ENCODE measurements at regions not wholly inside any gene's neighbourhood (a gene's known extent, or its start where the extent isn't known, plus 50 kb on each side); places are given as distances from the start of the nearest gene placed in this dataset.

- H3K27me3 ChIP-seq (ENCODE audit: control insufficient read depth in 3 of 3, insufficient read depth in 3 of 3, low read length in 2 of 3), result no peaks in the 10 kb centered on the region
- H3K4me1 ChIP-seq (ENCODE audit: control insufficient read depth in 5 of 5, insufficient read depth in 5 of 5, low read length in 5 of 5), result no peaks in the 10 kb centered on the region
- peak in 2 of 3 donors; percentile 47 to 50 for DNase-seq
- H3K9me3 ChIP-seq (ENCODE audit: control insufficient read depth in 4 of 4, insufficient read depth in 3 of 4, low read length in 3 of 4), result no peaks in the 10 kb centered on the region
- H3K27ac ChIP-seq (ENCODE audit: low read depth in 1 of 2, low read length in 1 of 2), result no peak overlapping the region
- H3K4me3 ChIP-seq, result no peak overlapping the region
- no peak for ATAC-seq (ENCODE audit: insufficient read depth, low FRiP score)
- H3K36me3 ChIP-seq (ENCODE audit: control insufficient read depth in 4 of 4, insufficient read depth in 4 of 4, low read length in 4 of 4), result no peaks in the 10 kb centered on the region
- H3K9ac ChIP-seq (ENCODE audit: insufficient read depth in 1 of 2, low read length in 2 of 2), result no peak overlapping the region
- WGBS, 2 donors, result 61 to 77% methylated on average over 3 of the region's 3 CpGs
- TF ChIP-seq CTCF (IDR thresholded peaks at IDR 0.05; ENCODE audit: control extremely low read depth, extremely low read depth), result no peak
Observed at GRCh38 chr5:9774472-9775079, 144.4 kb upstream of the TAS2R1 start.

GRCh38 chr5:9771079-9771478 lies 140.9 kb upstream of the TAS2R1 start:
- DNase-seq (no peak), ATAC-seq (ENCODE audit: insufficient read depth, low FRiP score) (no peak)
- no peaks in the 10 kb centered on the region for H3K9me3 ChIP-seq (ENCODE audit: control insufficient read depth in 4 of 4, insufficient read depth in 3 of 4, low read length in 3 of 4)
- no peaks in the 10 kb centered on the region for H3K4me1 ChIP-seq (ENCODE audit: control insufficient read depth in 5 of 5, insufficient read depth in 5 of 5, low read length in 5 of 5)
- H3K36me3 ChIP-seq (ENCODE audit: control insufficient read depth in 4 of 4, insufficient read depth in 4 of 4, low read length in 4 of 4), result no peaks in the 10 kb centered on the region
- no peak overlapping the region for H3K27ac ChIP-seq (ENCODE audit: low read depth in 1 of 2, low read length in 1 of 2)
- no peak overlapping the region for H3K9ac ChIP-seq (ENCODE audit: insufficient read depth in 1 of 2, low read length in 2 of 2)
- no peaks in the 10 kb centered on the region for H3K27me3 ChIP-seq (ENCODE audit: control insufficient read depth in 3 of 3, insufficient read depth in 3 of 3, low read length in 2 of 3)
- no peak overlapping the region for H3K4me3 ChIP-seq
- WGBS, 2 donors, result 50 to 64% methylated on average over 1 of the region's 1 CpG
- TF ChIP-seq CTCF (IDR thresholded peaks at IDR 0.05; ENCODE audit: control extremely low read depth, extremely low read depth), result no peak

GRCh38 chr5:9766581-9766980 lies 136.4 kb upstream of the TAS2R1 start:
- DNase-seq (no peak), ATAC-seq (ENCODE audit: insufficient read depth, low FRiP score) (no peak)
- Histone ChIP-seq H3K4me1 (ENCODE audit: control insufficient read depth in 5 of 5, insufficient read depth in 5 of 5, low read length in 5 of 5) (no peaks in the 10 kb centered on the region), H3K27me3 (ENCODE audit: control insufficient read depth in 3 of 3, insufficient read depth in 3 of 3, low read length in 2 of 3) (no peaks in the 10 kb centered on the region), H3K27ac (ENCODE audit: low read depth in 1 of 2, low read length in 1 of 2) (no peak overlapping the region), H3K9ac (ENCODE audit: insufficient read depth in 1 of 2, low read length in 2 of 2) (no peak overlapping the region), H3K9me3 (ENCODE audit: control insufficient read depth in 4 of 4, insufficient read depth in 3 of 4, low read length in 3 of 4) (no peaks in the 10 kb centered on the region), H3K36me3 (ENCODE audit: control insufficient read depth in 4 of 4, insufficient read depth in 4 of 4, low read length in 4 of 4) (no peaks in the 10 kb centered on the region), H3K4me3 (no peak overlapping the region)
- TF ChIP-seq CTCF (IDR thresholded peaks at IDR 0.05; ENCODE audit: control extremely low read depth, extremely low read depth), result no peak
- 80 to 84% methylated on average over 3 of the region's 3 CpGs for WGBS, 2 donors
